Type B pancreatic cell (in vitro differentiated cells): ENCODE measurements at regions not wholly inside any gene's neighbourhood (a gene's known extent, or its start where the extent isn't known, plus 50 kb on each side); places are given as distances from the start of the nearest gene placed in this dataset.

Experiments
- DNase-seq: peaks from one replicate; pipeline ENCODE4 v3.0.0; 2021; ENCODE audit warnings: mixed read lengths; ENCODE audit not compliant: unreplicated experiment; ENCODE audit errors: extremely low spot score
- H3K27ac Mint-ChIP-seq: 2 replicates; pipeline ENCODE4 v1.8.0; 2021; ENCODE audit warnings: mild to moderate bottlenecking, mixed read lengths
- H3K27me3 Mint-ChIP-seq: 2 replicates; pipeline ENCODE4 v1.8.0; 2021; ENCODE audit warnings: mixed read lengths
- H3K36me3 Mint-ChIP-seq: 2 replicates; pipeline ENCODE4 v1.8.0; 2021; ENCODE audit warnings: mixed read lengths
- H3K4me1 Mint-ChIP-seq: one replicate; pipeline ENCODE4 v1.8.0; 2021; ENCODE audit warnings: mixed read lengths; ENCODE audit not compliant: unreplicated experiment
- H3K4me3 Mint-ChIP-seq: 2 replicates; pipeline ENCODE4 v1.8.0; 2021; ENCODE audit warnings: mild to moderate bottlenecking, mixed read lengths
- H3K9me3 Mint-ChIP-seq: 2 replicates; pipeline ENCODE4 v1.8.0; 2021; ENCODE audit warnings: mixed read lengths
- CTCF ChIP-seq: fragments of 200-600 bp; sonication (generic); conservative IDR thresholded peaks from 2 replicates; pipeline ENCODE4 v1.5.0; 2021; ENCODE audit warnings: antibody characterized with exemption, mild to moderate bottlenecking

DNA sequence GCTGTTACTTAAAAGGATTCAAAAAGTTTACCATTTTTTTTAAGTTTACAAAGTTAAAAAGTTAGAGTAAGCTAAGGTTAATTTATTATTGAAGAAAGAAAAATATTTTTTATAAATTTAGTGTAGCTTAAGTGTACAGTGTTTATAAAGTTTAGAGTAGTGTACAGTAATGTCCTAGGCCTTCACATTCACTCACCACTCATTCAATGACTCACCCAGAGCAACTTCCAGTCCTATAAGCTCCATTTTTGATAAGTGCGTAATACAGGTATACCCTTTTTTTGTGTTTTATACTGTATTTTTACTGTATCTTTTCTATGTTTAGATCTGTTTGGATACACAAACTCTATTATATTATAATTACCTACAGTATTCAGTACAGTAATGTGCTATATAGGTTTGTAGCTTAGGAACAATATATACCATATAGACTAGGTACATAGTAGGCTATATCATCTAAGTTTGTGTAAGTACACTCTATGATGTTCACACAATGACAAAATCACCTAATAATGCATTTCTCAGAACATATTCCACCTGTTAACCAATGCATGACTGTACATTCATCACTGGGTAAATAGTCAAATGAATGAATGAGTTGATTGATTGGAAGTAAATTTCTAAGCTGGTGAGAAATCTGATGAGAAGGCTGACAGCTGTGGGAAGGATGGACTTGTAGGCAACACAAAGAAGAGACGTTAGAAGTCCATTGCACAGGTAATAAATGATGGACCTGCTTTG is 95.2 kb upstream of the CDIN1 start:
- Mint-ChIP-seq H3K36me3 (no peaks in the 10 kb centered on the region), H3K4me3 (no peak overlapping the region), H3K27ac (no peak overlapping the region), H3K27me3 (no peaks in the 10 kb centered on the region), H3K9me3 (no peaks in the 10 kb centered on the region), H3K4me1 (no peaks in the 10 kb centered on the region)
- no peak for DNase-seq
- TF ChIP-seq CTCF, result no peak

GRCh38 chr15:36491912-36492311 is 87.5 kb upstream of the CDIN1 start:
- Mint-ChIP-seq H3K4me3 (no peak overlapping the region), H3K36me3 (no peaks in the 10 kb centered on the region), H3K9me3 (peaks cover 6% of the 10 kb centered on the region), H3K4me1 (peaks cover 23% of the 10 kb centered on the region), H3K27me3 (peaks cover 19% of the 10 kb centered on the region), H3K27ac (no peak overlapping the region)
- no peak for DNase-seq
- no peak for TF ChIP-seq CTCF

GRCh38 chr15:36495456-36495991 is 83.9 kb upstream of the CDIN1 start:
- Mint-ChIP-seq H3K4me3 (peak overlapping the region; percentile 2), H3K9me3 (peaks cover 6% of the 10 kb centered on the region), H3K4me1 (peaks cover 41% of the 10 kb centered on the region), H3K27ac (no peak overlapping the region), H3K36me3 (no peaks in the 10 kb centered on the region), H3K27me3 (peaks cover 24% of the 10 kb centered on the region)
- TF ChIP-seq CTCF, result no peak
- DNase-seq, result no peak

GRCh38 chr15:36497901-36498300 is 81.5 kb upstream of the CDIN1 start:
- Mint-ChIP-seq H3K4me3 (no peak overlapping the region), H3K4me1 (peaks cover 59% of the 10 kb centered on the region), H3K36me3 (no peaks in the 10 kb centered on the region), H3K27ac (no peak overlapping the region), H3K27me3 (peaks cover 8% of the 10 kb centered on the region), H3K9me3 (peaks cover 6% of the 10 kb centered on the region)
- no peak for TF ChIP-seq CTCF
- DNase-seq, result no peak

DNA sequence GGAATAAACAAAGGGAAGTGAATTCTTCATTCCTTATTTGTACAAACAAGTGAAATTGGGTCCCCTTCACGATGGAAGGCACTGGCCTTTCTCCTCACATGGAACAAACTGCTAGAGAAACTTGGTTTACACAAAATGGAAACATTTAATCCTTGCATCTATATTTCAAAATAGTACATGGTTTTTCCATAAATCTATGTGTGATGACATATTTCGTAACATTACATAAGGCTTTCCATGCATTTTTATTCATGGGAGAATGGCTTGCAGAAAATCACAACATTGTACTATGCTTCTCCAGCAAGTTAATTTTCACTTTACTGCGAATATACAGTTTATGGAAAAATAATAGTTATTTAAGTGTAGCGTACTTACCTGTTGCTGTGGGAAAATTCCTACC is 81.0 kb upstream of the CDIN1 start:
- TF ChIP-seq CTCF, result no peak
- H3K4me3 Mint-ChIP-seq, result no peak overlapping the region
- H3K9me3 Mint-ChIP-seq, result peaks cover 6% of the 10 kb centered on the region
- H3K36me3 Mint-ChIP-seq, result no peaks in the 10 kb centered on the region
- H3K27me3 Mint-ChIP-seq, result peaks cover 8% of the 10 kb centered on the region
- no peak overlapping the region for H3K27ac Mint-ChIP-seq
- no peak for DNase-seq
- H3K4me1 Mint-ChIP-seq, result peaks cover 61% of the 10 kb centered on the region
